Left colon (tissue), 2 donors: ENCODE measurements at regions not wholly inside any gene's neighbourhood (a gene's known extent, or its start where the extent isn't known, plus 50 kb on each side); places are given as distances from the start of the nearest gene placed in this dataset.
A peak's percentile ranks its signal among the peaks of the same experiment; 100 is the strongest.

Experiments used
- ATAC-seq: fragments of 200-7000 bp; cut with Tn5 transposase; one replicate; pipeline ENCODE4 v1.9.1; 2020; ENCODE audit warnings: mild to moderate bottlenecking, moderate library complexity
- DNase-seq, 2 donors: peaks; one replicate each; pipeline ENCODE4 v3.0.0-alpha.2; 2020
- intact Hi-C, 2 donors: fragments of 100-400 bp; cut with DNase I in 1 of 2; cut with micrococcal nuclease in 1 of 2; formaldehyde crosslinking; loops; one replicate each; pipeline versions ENCODE4 v1.11.2 to v1.14.0; 2022; cut with DNase I, micrococcal nuclease
- donor health status: DM: no; HTN: no; CAD: no.
- donor health status: DM: yes; HTN: yes; CAD: no.

DNA sequence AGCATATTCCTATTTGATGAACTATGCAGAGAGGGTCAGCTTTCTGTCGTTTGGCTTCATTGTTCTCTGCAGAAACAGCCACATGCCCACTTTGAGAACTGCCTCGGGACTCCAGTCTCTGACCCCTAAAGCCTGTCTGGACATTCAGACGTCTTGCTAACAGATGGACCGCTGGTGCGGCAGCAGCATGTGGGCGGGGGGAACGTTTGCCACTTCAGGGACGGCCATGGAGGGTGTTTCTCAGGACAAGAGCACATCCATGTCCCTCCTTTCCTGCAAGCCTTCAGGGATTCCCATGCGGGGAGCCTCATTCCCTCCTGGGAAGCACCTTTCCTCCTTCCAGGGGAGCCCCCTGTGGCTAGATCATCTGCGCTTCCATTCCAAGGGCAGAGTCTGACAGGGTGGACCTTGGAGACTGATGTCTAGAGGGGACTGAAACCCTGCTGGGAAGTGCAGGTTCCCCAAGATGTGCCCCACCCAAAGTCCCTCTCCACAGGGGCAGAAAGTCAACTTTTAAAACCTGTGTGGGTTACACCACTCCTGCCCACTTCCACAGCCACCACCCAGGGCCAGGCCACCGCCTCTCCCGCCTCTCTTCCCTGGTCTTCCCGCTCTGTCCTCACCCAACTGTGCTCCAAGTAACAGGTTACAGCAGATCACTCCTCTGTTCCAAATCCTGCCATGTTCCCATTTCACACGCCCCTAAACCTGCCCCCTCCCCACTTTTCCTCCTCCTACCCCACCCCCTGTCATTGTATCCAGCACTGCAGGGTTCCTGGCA is 94.8 kb upstream of the PMEPA1 start:
- no peak for DNase-seq
- intact Hi-C loops: no loop called here
- ATAC-seq: no peak

DNA sequence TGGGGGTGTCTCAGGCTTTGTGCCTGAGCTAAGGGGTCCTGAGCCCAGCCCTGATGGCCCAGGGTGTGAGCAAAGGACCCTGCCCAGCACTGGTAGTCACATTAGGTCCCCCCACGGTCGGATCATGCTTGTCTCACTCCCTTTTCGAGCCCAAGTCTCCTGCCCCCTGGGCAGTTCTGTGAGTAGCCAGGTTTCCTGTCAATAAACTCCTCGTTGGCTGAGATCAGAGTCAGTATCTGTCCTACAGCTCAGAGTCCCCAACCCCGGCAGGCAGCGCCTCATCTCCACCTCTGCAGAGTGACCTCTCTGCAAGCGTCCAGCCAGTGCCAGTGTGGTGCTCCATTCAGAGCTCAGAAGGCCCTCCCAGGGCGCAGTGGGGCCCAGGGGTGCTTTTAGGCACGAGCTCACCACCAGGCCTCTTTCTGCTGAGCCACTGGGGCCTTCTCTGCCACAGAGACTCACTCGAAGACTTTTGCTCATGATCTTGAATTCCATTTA is 93.7 kb upstream of the PMEPA1 start:
- no peak for DNase-seq
- ATAC-seq: no peak
- intact Hi-C loops: no loop called here

DNA sequence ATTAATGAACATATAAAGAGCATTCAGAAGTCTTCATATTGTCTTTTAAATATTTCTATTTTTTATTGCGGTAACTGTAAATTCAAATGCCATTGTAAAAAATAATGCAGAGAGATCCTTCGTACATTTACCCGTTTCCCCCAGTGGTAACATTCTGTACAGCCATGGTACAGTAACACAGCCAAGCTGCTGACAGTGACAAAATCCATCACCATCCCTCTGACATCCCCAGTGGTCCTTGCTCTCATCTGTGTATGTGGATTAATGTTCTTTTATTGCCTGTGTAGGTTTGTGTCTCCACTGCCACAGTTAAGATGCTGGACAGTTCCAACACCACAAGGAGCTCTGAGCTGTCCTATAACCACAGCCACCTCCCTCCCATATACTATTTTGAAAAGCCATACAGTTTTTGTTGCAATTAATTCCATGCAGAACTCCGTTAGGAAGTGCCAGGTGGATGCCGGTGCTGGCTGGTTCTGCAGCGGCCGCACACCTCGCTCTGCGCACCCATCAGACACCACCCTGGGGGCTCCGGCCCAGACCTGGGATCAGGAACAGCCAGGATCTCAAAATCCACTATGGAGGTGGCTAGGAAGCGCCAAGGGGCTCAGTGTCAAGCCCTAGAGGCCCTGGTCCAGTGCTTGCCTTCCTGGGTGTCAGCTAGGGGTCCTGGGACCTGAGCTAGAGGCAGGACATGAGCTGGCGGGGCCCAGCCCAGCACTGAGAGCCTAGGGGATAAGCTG is 93.1 kb upstream of the PMEPA1 start:
- ATAC-seq (no peak), DNase-seq (no peak)
- intact Hi-C loops: no loop called here

DNA sequence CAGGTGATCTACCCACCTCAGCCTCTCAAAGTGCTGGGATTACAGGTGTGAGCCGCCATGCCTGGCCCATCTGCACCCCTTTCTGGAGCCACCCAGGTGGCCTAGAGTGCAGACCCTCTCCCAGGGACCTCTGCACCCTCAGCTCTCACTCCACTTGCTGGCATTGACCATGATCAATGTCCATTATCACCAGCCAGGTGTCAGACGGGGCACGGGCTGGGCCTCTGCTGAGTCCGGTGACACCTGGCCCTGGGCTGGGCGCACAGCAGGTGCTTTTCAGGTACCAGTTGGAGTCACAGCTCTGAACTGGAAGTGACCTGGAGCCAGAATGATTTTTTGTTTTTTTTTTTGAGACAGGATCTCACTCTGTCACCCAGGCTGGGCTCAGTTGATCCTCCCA is 91.8 kb upstream of the PMEPA1 start:
- DNase-seq: no peak
- intact Hi-C loops: no loop called here
- ATAC-seq: no peak

- ATAC-seq (no peak), DNase-seq (no peak)
- intact Hi-C loops: no loop called here
Observed at GRCh38 chr20:57800791-57801430, 91.1 kb upstream of the PMEPA1 start.

DNA sequence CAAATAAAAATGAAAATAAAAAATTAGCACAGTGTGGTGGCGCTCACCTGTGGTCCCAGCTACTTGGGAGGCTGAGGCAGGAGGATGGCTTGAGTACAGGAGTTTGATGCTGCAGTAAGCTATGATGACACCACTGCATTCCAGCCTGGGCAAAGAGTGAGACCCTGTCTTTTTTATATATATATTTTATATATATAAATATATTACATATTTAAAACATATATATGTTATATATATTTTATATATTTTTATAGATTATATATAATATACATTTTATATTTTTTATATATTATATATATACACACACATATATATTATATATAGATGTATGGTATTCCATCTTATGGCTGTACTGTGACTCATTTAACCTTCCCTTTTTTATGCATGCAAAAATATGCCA is 87.6 kb upstream of the PMEPA1 start:
- intact Hi-C loops: no loop called here
- ATAC-seq (no peak), DNase-seq (no peak)

DNA sequence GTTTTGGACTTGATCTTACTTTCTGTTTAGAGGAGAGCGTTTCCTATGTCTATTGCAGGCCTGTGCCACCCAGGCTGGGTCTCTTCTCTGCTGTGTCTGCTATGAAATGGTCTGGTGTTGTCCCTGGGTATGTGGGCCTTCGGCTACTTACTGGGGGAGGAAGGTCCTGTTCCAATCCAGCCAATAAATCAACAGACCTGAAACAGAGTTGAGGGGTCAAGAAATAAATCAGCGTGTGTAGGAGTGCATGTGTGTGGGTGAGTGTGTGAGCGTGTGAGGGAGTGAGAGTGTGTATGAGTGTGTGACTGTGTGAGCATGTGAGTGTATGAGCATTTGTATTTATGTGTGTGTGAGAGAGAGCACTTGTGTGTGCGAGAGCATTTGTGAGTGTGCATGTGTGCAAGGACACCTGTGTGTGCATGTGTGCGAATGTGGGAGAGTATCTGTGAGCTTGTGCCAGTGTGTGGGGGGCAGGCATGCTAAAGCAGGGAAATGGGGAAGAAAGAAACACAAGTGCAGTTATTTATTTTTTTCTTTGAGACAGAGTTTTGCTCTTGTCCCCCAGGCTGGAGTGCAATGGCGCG is 86.3 kb upstream of the PMEPA1 start:
- ATAC-seq (no peak), DNase-seq (no peak)
- intact Hi-C loops: no loop called here

DNA sequence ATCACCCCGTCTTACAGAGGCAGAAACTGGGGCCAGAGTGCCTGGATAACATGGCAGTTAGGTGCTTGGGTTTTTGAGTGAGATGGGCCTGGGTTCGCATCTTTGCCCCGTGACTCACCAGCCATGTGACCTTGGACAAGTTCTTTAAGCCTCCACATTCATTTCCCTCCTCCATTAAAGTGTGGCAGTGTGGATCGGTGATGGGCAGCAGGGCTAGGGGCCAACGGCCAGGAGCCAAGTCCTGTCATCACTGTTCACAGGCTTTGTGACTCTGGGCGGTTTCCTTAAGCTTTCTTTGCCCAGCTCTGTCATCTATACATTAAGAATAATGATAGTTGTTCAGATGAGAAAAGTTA is 85.5 kb upstream of the PMEPA1 start:
- ATAC-seq: no peak
- intact Hi-C loops: no loop called here
- DNase-seq: no peak

- intact Hi-C loops: no loop called here
- no peak for ATAC-seq
- DNase-seq: no peak
Observed at GRCh38 chr20:57794600-57795341, 85.0 kb upstream of the PMEPA1 start.

DNA sequence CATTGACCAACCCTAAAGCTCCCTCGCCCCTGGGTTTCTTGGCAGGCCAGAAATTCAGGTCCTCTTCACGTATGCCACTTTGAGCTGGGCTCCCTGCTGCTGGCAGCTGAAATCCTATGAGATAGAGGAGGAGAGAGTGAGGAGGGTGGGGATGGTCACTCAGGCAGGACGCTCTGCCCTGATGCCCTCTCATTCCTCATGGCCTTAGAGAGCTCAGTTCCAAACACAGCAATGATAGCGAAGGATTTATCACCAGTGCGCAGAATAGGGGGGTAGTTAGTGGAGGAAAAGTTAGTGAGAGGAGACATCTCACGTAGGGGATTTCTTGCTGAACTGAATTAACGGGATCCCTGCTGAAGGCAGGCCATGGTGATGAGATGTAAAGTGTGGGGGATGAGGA is 84.2 kb upstream of the PMEPA1 start:
- ATAC-seq: no peak
- intact Hi-C loops: no loop called here
- DNase-seq: no peak

DNA sequence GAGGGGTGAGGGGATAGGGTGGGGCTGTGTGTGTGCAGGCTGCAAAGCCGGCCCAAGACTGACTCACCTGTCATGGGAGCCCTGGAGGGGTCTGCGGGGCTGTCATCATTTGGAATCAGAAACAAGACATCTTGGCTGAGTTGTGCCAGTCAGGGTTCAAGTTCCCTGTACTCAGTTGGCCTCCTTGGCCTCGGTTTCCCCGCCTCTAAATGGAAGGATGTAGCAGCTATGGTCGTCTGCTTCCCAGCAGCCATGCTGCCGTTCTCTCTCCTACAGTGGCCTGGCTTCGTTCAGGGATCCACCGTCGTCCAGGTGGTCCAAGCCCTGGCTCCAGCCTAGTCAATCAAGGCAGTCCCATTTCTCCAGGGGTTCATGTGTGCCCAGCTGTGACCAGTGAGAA is 83.6 kb upstream of the PMEPA1 start:
- intact Hi-C loops: no loop called here

GRCh38 chr20:57792386-57793080 is 82.7 kb upstream of the PMEPA1 start:
- ATAC-seq: peak; percentile 44
- intact Hi-C loops: no loop called here
- no peak for DNase-seq

More for the DNA sequence above, 83.6 kb upstream of the PMEPA1 start:
- ATAC-seq: no peak
- no peak for DNase-seq

DNA sequence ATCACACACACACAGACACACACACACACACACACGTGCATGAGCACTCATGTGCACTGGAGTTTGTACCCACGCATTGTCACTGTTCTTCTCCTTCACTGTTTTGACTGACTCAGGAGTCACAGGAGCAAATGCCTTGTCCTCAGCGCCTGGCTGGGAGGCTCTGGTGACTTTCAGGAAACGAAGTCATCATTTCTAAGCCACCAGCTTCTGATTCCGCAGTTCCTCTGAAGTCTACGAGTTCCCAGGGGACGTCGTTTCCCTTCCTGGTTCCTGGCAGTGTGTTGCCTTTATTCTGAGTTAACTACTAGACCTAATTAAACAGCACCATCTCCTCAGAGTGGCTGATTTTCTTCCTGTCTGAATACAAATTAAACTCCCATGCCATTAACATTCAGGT is 82.2 kb upstream of the PMEPA1 start:
- intact Hi-C loops: no loop called here
- DNase-seq (no peak), ATAC-seq (no peak)

GRCh38 chr20:57791178-57791962 is 81.6 kb upstream of the PMEPA1 start:
- intact Hi-C loops: no loop called here
- no peak for DNase-seq
- ATAC-seq: no peak

DNA sequence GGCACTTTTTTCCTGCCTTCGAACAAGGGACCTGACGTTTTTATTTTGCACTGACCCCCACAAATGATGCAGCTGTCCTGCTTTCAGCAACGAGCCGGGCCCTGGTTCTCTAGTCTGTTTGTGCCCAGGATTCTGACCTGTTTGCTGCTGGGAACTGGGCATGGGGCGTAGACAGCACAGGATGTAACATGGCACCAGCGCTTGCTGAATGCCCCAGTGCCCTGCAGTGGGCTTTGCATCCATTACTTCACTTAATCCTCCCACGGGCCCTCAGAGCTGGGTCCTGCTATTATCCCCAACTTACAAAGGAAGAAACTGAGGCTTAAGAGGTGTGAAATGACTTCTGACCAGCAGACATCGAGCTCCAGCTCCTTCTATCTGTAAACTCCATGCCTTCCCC is 80.4 kb upstream of the PMEPA1 start:
- DNase-seq (no peak), ATAC-seq (no peak)
- intact Hi-C loops: no loop called here

- intact Hi-C loops: no loop called here
- no peak for DNase-seq
- ATAC-seq: no peak
Observed at GRCh38 chr20:57788936-57789613, 79.3 kb upstream of the PMEPA1 start.
